Ramos (cell line): ENCODE measurements at regions not wholly inside any gene's neighbourhood (a gene's known extent, or its start where the extent isn't known, plus 50 kb on each side); places are given as distances from the start of the nearest gene placed in this dataset.

ENCODE experiments used
- in situ Hi-C: fragments of 300-500 bp; cut with MboI; formaldehyde crosslinking; loops from one replicate; pipeline ENCODE4 v1.14.3; 2022; ENCODE audit warnings: low sequenced_read_pairs; ENCODE audit not compliant: unreplicated experiment

DNA sequence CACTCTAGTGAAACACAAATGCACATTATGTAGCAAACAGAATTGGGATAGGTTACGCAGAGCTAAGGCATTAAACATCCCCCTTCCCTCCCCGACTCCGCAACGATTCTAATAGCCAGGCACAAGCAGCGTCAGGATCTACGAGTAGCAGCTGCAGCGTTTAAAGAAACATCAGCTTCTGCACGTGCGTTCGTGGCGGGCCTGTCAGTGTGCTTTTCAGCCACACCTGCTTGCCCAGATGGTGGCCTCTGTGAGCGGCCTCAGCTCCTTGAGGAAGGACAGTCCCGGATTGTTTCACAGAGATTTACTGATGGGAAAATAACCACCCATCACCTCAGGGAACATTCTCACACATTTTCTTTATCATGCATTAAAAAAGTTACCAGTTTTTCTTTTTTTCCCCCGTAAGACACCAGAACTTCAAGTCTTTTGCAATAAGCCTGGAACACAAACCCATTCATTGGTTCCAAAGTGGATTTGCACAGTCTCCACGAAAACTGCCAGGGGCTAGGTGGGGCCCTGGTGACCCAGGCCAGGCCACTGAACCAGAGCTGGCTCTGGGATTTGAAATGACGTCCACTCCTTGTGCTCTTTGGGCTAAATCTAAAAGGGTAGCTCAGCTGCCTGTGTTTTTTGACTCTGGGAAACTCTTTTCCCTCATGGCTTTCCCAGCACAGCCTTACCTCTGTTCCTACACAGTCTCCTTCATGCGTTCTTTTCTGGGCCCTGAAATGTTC, 325.5 kb downstream of the KCNRG start:
- in situ Hi-C loops = no loop called here

GRCh38 chr13:50341526-50341925, 326.3 kb downstream of the KCNRG start:
- in situ Hi-C loops = no loop called here

DNA sequence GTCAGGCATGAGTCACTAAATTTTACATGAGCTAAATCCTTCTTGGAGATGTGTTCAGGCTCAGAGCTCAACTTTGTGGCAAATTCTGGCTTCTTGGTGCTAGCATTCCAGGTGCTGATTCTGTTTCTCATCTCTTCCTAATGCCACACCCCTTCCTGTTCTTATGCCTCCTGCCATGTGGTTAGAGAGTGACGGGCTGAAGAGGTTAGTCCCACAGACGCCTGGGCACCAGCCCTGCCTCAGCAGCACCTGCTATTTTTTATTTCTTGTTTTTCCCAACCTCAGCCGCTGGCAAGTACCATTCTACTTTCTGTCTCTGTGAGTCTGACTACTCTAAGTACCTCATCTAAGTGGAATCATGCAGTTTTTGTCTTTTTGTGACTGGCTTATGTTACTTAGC, 329.5 kb downstream of the KCNRG start:
- in situ Hi-C loops = no loop called here

DNA sequence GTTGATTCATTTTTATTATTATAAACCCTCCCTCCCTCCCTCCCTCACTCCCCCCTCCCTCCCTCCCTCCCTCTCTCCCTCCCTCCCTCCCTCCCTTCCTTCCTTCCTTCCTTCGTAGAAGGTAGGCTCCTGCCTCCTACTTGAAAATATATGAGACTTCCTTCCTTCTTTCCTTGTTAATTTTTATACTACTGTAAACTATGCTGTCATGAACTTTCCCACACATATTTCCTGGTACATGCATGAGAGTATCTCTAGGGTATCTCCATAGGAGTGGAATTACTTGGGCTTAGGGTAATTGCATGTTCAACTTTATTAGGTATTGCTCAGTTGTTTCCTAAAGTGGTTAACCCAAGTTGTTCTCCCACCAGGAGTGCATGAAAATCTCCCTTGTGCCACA, 330.6 kb downstream of the KCNRG start:
- in situ Hi-C loops = no loop called here

- in situ Hi-C loops = no loop called here
Measured at GRCh38 chr13:50348371-50348770, 333.1 kb downstream of the KCNRG start.

- in situ Hi-C loops = no loop called here
Measured at GRCh38 chr13:50352720-50353480, 337.7 kb downstream of the KCNRG start.

- in situ Hi-C loops = no loop called here
Measured at GRCh38 chr13:50353651-50354415, 338.6 kb downstream of the KCNRG start.

DNA sequence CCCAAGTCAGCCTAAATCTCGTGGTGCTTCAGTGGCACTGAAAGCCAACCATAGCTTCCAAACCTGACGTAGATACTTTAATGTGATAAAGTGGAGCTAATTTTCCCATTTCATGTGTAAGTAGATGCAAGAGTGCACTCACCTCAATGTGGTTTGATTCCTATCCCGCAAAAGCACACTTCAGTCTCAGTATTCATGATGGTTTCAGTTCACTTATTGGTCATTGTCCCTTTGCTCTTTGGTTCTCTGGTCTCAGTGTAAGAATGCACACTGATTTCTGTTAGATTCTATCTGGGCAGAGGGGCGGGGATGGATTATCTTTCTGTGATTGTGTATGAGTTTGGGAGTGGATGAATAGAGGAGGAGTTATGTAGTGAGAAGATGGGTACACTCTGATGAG, 340.6 kb downstream of the KCNRG start:
- in situ Hi-C loops = no loop called here

- in situ Hi-C loops = no loop called here
Measured at GRCh38 chr13:50357136-50357535, 341.9 kb downstream of the KCNRG start.

GRCh38 chr13:50357586-50358118, 342.4 kb downstream of the KCNRG start:
- in situ Hi-C loops = no loop called here

DNA sequence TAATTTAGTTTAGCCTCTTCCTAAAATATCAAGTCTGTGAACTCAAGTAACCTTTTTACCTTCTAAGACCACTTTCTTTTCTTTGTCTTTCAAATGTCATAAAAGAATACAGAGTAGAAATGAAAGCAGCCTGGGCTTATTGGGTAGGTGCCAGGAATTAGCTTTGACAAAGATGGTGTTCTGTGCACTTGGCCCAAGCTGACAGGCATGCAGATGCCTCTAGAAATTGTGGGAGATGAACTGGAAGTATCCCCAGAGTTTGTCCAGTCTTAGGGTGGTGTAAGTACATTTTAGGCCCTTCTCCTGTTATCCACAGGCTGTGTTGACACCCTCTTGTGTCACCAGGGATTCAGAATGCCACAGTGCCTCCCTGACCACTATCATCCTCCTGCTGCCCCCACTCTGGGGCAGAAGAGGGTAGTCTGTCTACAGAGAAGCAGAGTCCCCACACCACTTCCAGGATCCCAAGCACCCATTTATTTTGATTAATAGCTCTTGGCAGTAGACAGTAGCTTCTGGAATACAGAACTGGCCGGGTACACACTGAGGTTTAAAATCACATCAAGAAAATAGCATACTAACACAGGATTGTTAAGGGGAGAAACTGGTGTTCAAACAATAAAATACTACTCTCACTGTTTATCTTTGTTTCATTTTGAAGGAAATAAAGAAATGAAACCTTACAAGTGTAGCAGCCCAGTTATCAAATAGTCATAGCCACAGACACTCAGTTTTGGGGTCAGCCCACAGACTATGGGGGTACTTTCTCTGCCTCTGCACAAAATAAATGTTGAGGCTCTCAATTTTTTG, 343.2 kb downstream of the KCNRG start:
- in situ Hi-C loops = no loop called here

DNA sequence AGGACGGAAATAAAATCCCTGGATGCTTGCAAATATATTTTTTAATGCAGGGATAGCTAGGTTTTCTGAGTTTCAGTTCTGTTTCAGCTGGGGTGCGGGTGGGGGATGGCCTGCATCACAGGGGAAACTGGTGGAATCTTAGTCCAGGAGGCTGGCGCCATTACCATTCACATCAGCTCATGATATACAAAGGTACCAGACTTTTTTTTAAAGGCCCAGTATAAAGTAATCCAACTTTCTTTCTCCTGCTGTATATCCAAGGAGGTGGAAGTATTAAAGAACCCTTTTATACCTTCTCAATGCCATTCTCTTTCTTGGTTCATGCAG, 343.8 kb downstream of the KCNRG start:
- in situ Hi-C loops = no loop called here

DNA sequence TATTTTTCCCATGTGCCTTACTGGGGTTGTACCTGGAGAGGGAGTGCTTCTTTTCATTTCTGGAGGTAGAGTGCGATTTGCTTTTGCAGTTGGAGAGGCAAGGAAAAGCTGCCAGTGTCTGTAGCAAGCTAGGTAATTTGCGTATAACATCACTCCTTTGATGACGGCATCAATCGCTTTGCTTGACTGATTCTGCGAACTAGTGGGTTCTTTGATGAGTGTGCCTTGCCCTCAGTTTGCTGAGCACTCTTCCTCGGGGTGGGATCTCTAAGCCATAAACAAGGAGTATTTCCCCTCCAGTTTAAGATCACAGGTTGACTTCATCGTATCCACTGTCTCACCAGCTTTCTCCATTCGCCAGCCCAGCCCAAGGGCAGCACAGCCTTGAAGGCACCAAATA, 344.5 kb downstream of the KCNRG start:
- in situ Hi-C loops = no loop called here

GRCh38 chr13:50360637-50361036, 345.4 kb downstream of the KCNRG start:
- in situ Hi-C loops = no loop called here

GRCh38 chr13:50361282-50361681, 346.0 kb downstream of the KCNRG start:
- in situ Hi-C loops = no loop called here

DNA sequence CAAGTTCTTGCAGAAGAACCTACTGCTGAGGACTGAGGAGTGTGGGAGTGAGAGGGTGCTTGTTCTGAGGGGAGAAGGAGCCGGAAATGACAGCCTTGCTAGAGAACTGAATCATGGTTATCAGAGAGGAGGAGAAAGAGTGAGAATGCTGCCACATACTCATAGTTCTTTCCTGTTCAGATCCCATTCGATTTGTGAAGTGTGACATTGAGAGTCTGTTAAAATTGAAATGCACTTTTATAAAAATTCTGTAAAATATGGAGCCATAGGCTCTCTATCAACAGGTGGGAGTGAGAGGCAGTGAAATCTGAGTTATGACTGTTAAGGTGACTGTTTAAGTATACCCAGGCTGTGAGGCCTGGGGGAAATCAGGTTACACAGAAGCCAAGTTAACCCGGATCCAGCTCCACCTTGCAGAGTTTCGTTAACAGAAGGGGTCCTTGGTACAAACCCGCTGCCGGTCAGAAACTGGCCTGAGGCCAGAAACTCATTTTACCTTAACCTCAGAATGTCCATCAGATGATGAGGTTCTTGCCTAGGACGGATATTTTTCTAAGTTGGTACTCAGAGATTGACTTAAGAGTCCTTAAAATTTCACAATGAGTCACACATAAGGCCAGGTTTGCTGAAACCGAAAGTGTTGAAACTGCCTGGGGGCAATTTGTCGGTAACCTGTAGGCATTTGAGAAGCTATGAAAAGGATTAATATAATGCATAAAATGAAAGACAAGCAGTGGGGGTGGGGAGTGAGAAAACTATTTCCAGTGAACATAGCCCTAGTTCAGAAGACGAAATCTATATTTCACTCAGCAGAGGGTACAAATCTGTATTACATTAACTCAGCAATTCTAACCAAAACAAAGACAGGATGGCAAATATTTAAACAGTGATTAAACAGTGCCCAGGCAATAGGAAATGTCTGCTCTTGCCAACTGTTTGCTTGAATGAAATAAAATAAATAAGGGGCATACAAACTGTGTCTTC, 350.5 kb downstream of the KCNRG start:
- in situ Hi-C loops = no loop called here

DNA sequence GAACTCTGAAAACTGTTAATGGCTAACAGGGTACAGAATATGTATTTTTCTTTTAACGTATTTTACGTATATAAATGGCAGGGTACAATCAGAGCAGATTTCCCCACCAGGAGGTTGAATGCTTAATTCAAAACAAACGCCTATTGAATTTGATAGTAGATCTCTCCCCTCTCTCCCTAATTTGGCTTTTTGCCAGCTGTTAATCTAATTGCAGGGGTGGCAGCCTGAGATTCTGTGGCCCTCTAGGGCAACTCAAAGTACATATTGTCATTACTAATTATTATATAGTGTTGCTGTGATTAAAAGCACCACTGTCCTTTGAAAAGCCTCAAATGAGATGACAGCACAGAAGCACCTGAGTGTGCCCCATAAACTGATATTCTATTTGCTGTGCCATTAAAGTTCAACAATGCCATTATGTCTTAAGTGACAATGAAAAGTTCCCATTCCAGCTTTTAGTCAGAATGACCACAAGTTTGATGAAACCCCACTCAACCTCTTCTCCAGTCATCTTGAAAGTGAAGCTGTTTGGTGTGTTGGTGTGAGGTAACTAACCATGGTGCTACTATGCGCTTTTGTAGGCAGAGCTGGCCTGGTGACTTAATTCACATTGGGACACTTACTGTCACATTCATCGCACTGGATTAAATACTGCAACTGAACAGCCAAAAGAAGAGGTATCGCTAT, 351.4 kb downstream of the KCNRG start:
- in situ Hi-C loops = no loop called here

DNA sequence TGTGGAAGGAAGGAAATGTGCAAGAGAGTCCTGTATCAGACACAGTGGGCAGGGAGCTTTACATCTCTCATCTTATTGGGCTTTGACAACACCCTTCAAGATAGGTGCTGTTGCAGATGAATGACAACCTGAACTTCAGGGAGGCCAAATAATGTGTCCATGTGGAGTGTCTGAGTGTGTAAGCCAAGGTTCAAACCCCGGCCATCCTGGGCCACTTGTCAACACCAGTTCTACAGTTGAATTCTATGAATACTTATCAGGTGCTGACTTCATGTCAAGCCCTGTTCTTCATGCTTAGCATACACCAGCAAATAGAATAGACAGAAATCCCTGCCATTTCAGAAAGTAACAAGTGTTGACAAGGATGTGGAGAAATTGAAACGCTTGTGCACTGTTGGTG, 354.4 kb downstream of the KCNRG start:
- in situ Hi-C loops = no loop called here
